Fibroblast of lung (primary cell): ENCODE measurements at regions not wholly inside any gene's neighbourhood (a gene's known extent, or its start where the extent isn't known, plus 50 kb on each side); places are given as distances from the start of the nearest gene placed in this dataset.

ENCODE experiments used
- EZH2 ChIP-seq: IDR thresholded peaks from 2 replicates; pipeline ENCODE4 v1.5.1; 2012; ENCODE audit warnings: low read length, control low read depth, mild to moderate bottlenecking; ENCODE audit errors: missing control alignments
- TF ChIP-seq, protein P1 (sequence below), 2 donors: IDR thresholded peaks in 1 of 2; conservative IDR thresholded peaks in 1 of 2; 1 replicate in 1 of 2; 2 replicates in 1 of 2; pipeline ENCODE4 v1.5.1; 2011 to 2012; ENCODE audit warnings: low read length in 2 of 2, control low read depth in 1 of 2, inconsistent platforms in 1 of 2, low read depth in 1 of 2, mild to moderate bottlenecking in 1 of 2

DNA sequence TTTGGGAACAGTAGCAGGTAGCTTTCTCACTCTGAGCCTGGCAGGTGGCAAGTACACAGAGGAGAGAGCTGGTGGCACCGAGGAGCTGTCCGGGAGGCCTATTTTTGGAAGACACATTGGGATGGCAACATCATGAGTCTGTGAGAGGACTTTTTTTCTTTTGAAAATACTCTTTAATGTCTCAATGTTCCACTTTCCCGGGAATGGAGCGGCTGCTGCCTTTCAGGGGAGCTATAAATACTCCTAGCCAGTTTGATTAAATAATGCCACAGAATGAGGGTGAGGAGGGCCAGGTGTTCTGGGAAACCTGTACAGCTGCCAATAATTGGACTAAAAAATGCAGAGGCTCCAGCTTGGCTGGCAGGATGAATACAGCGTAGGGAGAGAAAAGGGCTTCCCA, 93.3 kb upstream of the COG2 start:
- TF ChIP-seq, protein P1, sequence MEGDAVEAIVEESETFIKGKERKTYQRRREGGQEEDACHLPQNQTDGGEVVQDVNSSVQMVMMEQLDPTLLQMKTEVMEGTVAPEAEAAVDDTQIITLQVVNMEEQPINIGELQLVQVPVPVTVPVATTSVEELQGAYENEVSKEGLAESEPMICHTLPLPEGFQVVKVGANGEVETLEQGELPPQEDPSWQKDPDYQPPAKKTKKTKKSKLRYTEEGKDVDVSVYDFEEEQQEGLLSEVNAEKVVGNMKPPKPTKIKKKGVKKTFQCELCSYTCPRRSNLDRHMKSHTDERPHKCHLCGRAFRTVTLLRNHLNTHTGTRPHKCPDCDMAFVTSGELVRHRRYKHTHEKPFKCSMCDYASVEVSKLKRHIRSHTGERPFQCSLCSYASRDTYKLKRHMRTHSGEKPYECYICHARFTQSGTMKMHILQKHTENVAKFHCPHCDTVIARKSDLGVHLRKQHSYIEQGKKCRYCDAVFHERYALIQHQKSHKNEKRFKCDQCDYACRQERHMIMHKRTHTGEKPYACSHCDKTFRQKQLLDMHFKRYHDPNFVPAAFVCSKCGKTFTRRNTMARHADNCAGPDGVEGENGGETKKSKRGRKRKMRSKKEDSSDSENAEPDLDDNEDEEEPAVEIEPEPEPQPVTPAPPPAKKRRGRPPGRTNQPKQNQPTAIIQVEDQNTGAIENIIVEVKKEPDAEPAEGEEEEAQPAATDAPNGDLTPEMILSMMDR (conservative IDR thresholded peaks at IDR 0.05 in 1 of 2, IDR thresholded peaks at IDR 0.05 in 1 of 2; ENCODE audit: low read depth in 1 of 2, low read length in 2 of 2), result no peak
- TF ChIP-seq EZH2, result no peak
